ENCODE measurements at regions not wholly inside any gene's neighbourhood (a gene's known extent, or its start where the extent isn't known, plus 50 kb on each side); places are given as distances from the start of the nearest gene placed in this dataset.

DNA sequence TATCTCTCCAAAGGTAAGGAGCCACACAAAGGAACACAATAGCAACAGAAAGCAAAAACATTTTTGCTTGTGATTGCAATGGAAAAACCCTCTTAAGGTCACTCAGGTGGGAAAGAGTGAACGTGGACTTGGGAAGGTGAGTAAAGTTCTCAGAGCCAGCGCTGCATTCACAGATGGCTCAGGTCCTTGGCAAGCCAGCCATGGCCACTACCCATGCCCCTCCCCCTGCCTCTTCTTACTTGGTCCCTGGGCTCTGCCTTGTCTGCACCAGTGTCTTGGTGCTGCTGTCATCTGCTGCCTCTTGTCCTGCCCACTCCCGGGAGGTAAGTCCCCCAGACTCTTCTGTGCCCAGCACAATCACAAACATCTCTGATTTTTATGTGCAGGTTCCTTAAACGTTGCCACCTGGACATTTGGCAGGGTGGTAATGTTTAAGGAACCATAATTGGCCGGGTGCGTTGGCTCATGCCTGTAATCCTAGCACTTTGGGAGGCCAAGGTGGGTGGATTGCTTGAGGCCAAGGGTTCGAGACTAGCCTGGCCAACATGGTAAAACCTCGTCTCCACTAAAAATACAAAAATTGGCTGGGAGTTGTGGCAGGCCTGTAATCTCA, 74.6 kb downstream of the FEM1C start:
- Histone ChIP-seq H3K4me3 (no peak overlapping the region), H3K9me3 (no peaks in the 10 kb centered on the region), H3K36me3 (ENCODE audit: low read depth) (no peaks in the 10 kb centered on the region), H3K4me1 (ENCODE audit: low read depth) (no peaks in the 10 kb centered on the region)
- intact Hi-C loops (cut with DNase I, micrococcal nuclease): no loop called here
- TF ChIP-seq CTCF (IDR thresholded peaks at IDR 0.05): no peak
- DNase-seq (no peak), ATAC-seq (no peak)

- intact Hi-C loops (cut with DNase I, micrococcal nuclease): no loop called here
- no peaks in the 10 kb centered on the region for H3K9me3 ChIP-seq
- ATAC-seq (no peak), DNase-seq (no peak)
- H3K4me3 ChIP-seq: no peak overlapping the region
- no peaks in the 10 kb centered on the region for H3K36me3 ChIP-seq (ENCODE audit: low read depth)
- no peaks in the 10 kb centered on the region for H3K4me1 ChIP-seq (ENCODE audit: low read depth)
- no peak for TF ChIP-seq CTCF (IDR thresholded peaks at IDR 0.05)
These were observed 76.9 kb downstream of the FEM1C start for GRCh38 chr5:115467628-115468027.

GRCh38 chr5:115465431-115465830, 79.1 kb downstream of the FEM1C start:
- DNase-seq (no peak), ATAC-seq (no peak)
- Histone ChIP-seq H3K4me3 (no peak overlapping the region), H3K9me3 (no peaks in the 10 kb centered on the region), H3K36me3 (ENCODE audit: low read depth) (no peaks in the 10 kb centered on the region), H3K4me1 (ENCODE audit: low read depth) (no peaks in the 10 kb centered on the region)
- TF ChIP-seq CTCF (IDR thresholded peaks at IDR 0.05): no peak
- intact Hi-C loops (cut with DNase I, micrococcal nuclease): no loop called here

- intact Hi-C loops (cut with DNase I, micrococcal nuclease): no loop called here
- no peak for TF ChIP-seq CTCF (IDR thresholded peaks at IDR 0.05)
- H3K4me3 ChIP-seq: no peak overlapping the region
- DNase-seq: no peak
- no peaks in the 10 kb centered on the region for H3K9me3 ChIP-seq
- no peaks in the 10 kb centered on the region for H3K4me1 ChIP-seq (ENCODE audit: low read depth)
- H3K36me3 ChIP-seq (ENCODE audit: low read depth): no peaks in the 10 kb centered on the region
- no peak for ATAC-seq
These were observed 80.6 kb downstream of the FEM1C start for GRCh38 chr5:115463983-115464382.

- Histone ChIP-seq H3K36me3 (ENCODE audit: low read depth) (no peaks in the 10 kb centered on the region), H3K4me3 (no peak overlapping the region), H3K9me3 (no peaks in the 10 kb centered on the region), H3K4me1 (ENCODE audit: low read depth) (peaks cover 12% of the 10 kb centered on the region)
- intact Hi-C loops (cut with DNase I, micrococcal nuclease): no loop called here
- DNase-seq: no peak
- no peak for TF ChIP-seq CTCF (IDR thresholded peaks at IDR 0.05)
- peak; percentile 64 for ATAC-seq
These were observed 82.9 kb downstream of the FEM1C start for GRCh38 chr5:115461506-115462290.
